Spleen (tissue), 11 donors: ENCODE measurements at regions not wholly inside any gene's neighbourhood (a gene's known extent, or its start where the extent isn't known, plus 50 kb on each side); places are given as distances from the start of the nearest gene placed in this dataset.

ENCODE experiments used
- DNase-seq: peaks from one replicate; pipeline ENCODE4 v3.0.0-alpha.2; 2020
- H3K27ac ChIP-seq, 8 donors: fragments of 200-600 bp; sonication (generic) in 7 of 8; 1 replicate in 4 of 8; 2 replicates in 4 of 8; pipeline versions ENCODE4 v1.5.0 to v1.8.0; 2016 to 2021; ENCODE audit warnings: inconsistent platforms in 4 of 8, mild to moderate bottlenecking in 4 of 8, moderate library complexity in 1 of 8
- H3K27me3 ChIP-seq, 7 donors: fragments of 200-600 bp; sonication (generic) in 6 of 7; replicated peaks in 1 of 7; 1 replicate in 4 of 7; 2 replicates in 3 of 7; pipeline versions ENCODE4 v1.5.0 to v1.8.0; 2016 to 2021; ENCODE audit warnings: inconsistent platforms in 3 of 7, mild to moderate bottlenecking in 1 of 7
- H3K36me3 ChIP-seq, 6 donors: fragments of 200-600 bp; sonication (generic) in 5 of 6; 1 replicate in 4 of 6; 2 replicates in 2 of 6; pipeline versions ENCODE4 v1.5.0 to v1.8.0; 2016 to 2021; ENCODE audit warnings: inconsistent platforms in 2 of 6
- H3K4me1 ChIP-seq, 6 donors: fragments of 200-600 bp; sonication (generic) in 5 of 6; 1 replicate in 3 of 6; 2 replicates in 3 of 6; pipeline versions ENCODE4 v1.5.0 to v1.8.0; 2016 to 2021; ENCODE audit warnings: inconsistent platforms in 3 of 6
- H3K4me3 ChIP-seq, 8 donors: fragments of 200-600 bp; sonication (generic) in 7 of 8; 1 replicate in 4 of 8; 2 replicates in 4 of 8; pipeline versions ENCODE4 v1.5.0 to v1.8.0; 2016 to 2021; ENCODE audit warnings: inconsistent platforms in 4 of 8, mild to moderate bottlenecking in 4 of 8, moderate library complexity in 2 of 8
- H3K9me3 ChIP-seq, 8 donors: fragments of 200-600 bp; sonication (generic) in 7 of 8; 1 replicate in 4 of 8; 2 replicates in 4 of 8; pipeline versions ENCODE4 v1.5.0 to v1.8.0; 2016 to 2021; ENCODE audit warnings: inconsistent platforms in 4 of 8
- CTCF ChIP-seq, 11 experiments: fragments of 200-600 bp in 7 of 11; fragments of 450-650 bp in 4 of 11; sonication (generic) in 4 of 11; IDR thresholded peaks in 8 of 11; conservative IDR thresholded peaks in 3 of 11; 1 replicate in 7 of 11; 2 replicates in 4 of 11; pipeline versions ENCODE4 v1.4.0 to v1.8.0; 2016 to 2021; ENCODE audit warnings: antibody characterized with exemption in 11 of 11, inconsistent platforms in 4 of 11, mild to moderate bottlenecking in 1 of 11
- POLR2A ChIP-seq, 3 donors: fragments of 450-650 bp; IDR thresholded peaks; one replicate each; pipeline ENCODE4 v1.5.1; 2017; ENCODE audit warnings: antibody characterized with exemption in 3 of 3, mild to moderate bottlenecking in 1 of 3
- POLR2AphosphoS5 ChIP-seq, 3 donors: sonication (generic); formaldehyde crosslinking; IDR thresholded peaks; one replicate each; pipeline ENCODE4 v1.5.1; 2017; ENCODE audit warnings: antibody characterized with exemption in 3 of 3
- WGBS, 5 donors: extraction: QIAGEN DNeasy Blood & Tissue Kit in 3 of 5; methylation state at CpG; one replicate each; pipeline versions ENCODE4 v1.1.5 to v1.1.7; 2013 to 2018; 5-methylcytosine and 5-hydroxymethylcytosine counted together
- intact Hi-C: fragments of 100-400 bp; cut with DNase I; formaldehyde crosslinking; loops from one replicate; pipeline ENCODE4 v1.15.0; 2023; ENCODE audit warnings: low total_unique reads
- donor health status: healthy with polysubstance abuse.
- donor health status: DM: no; HTN: no; CAD: no; lungs with moderate emphysema.
- donor health status: DM: no; HTN: no; CAD: no.
- donor health status: Bipolar disorder and iron deficiency.
- donor health status: healthy.
- donor health status: DM: no; HTN: no; CAD: no.
- donor health status: DM: yes; HTN: yes; CAD: no.

- H3K9me3 ChIP-seq = peaks cover 5 to 47% (median 34%) of the 10 kb centered on the region in 8 donors
- no peak for DNase-seq
These were observed 1146.7 kb downstream of the TYW1 start for GRCh38 chr7:68143345-68143744.

GRCh38 chr7:68146983-68147382, 1150.3 kb downstream of the TYW1 start:
- no peaks in the 10 kb centered on the region for H3K27me3 ChIP-seq

More at GRCh38 chr7:68143345-68143744, 1146.7 kb downstream of the TYW1 start:
- no peak overlapping the region for H3K27ac ChIP-seq
- H3K4me1 ChIP-seq = no peaks in the 10 kb centered on the region
- no peak overlapping the region for H3K4me3 ChIP-seq
- intact Hi-C loops = no loop called here
- TF ChIP-seq POLR2AphosphoS5 (IDR thresholded peaks at IDR 0.05) = no peak
- H3K36me3 ChIP-seq = no peaks in the 10 kb centered on the region
- H3K27me3 ChIP-seq = peaks cover 0 to 3% (median 0%) of the 10 kb centered on the region in 7 donors

GRCh38 chr7:68147614-68148238, 1151.1 kb downstream of the TYW1 start:
- Histone ChIP-seq H3K4me3 (no peak overlapping the region), H3K4me1 (no peaks in the 10 kb centered on the region), H3K36me3 (no peaks in the 10 kb centered on the region), H3K27me3 (no peaks in the 10 kb centered on the region), H3K27ac (no peak overlapping the region), H3K9me3 (peaks cover 5 to 35% (median 22%) of the 10 kb centered on the region in 8 donors)
- intact Hi-C loops = no loop called here
- no peak for TF ChIP-seq POLR2A (IDR thresholded peaks at IDR 0.05)
- no peak for TF ChIP-seq CTCF (IDR thresholded peaks at IDR 0.05 in 8 of 11, conservative IDR thresholded peaks at IDR 0.05 in 3 of 11)
- no peak for DNase-seq
- 50 to 81% (median 68%) methylated on average over 3 of the region's 3 CpGs for WGBS, 5 donors

More at GRCh38 chr7:68146983-68147382, 1150.3 kb downstream of the TYW1 start:
- H3K9me3 ChIP-seq = peaks cover 5 to 43% (median 27%) of the 10 kb centered on the region in 8 donors
- no peak for TF ChIP-seq POLR2AphosphoS5 (IDR thresholded peaks at IDR 0.05)
- no peak for TF ChIP-seq POLR2A (IDR thresholded peaks at IDR 0.05)
- TF ChIP-seq CTCF (IDR thresholded peaks at IDR 0.05 in 8 of 11, conservative IDR thresholded peaks at IDR 0.05 in 3 of 11) = no peak
- H3K36me3 ChIP-seq = no peaks in the 10 kb centered on the region
- no peak overlapping the region for H3K4me3 ChIP-seq
- no peaks in the 10 kb centered on the region for H3K4me1 ChIP-seq
- no peak for DNase-seq
- H3K27ac ChIP-seq = no peak overlapping the region
- intact Hi-C loops = no loop called here
- 48 to 89% (median 76%) methylated on average over 1 of the region's 1 CpG for whole genome bisulfite sequencing, 5 donors

- H3K27ac ChIP-seq = no peak overlapping the region
- H3K4me3 ChIP-seq = no peak overlapping the region
- no peak for TF ChIP-seq CTCF (IDR thresholded peaks at IDR 0.05 in 8 of 11, conservative IDR thresholded peaks at IDR 0.05 in 3 of 11)
- TF ChIP-seq POLR2A (IDR thresholded peaks at IDR 0.05) = no peak
- TF ChIP-seq POLR2AphosphoS5 (IDR thresholded peaks at IDR 0.05) = no peak
- no peak for DNase-seq
- WGBS, 5 donors = 32 to 60% (median 54%) methylated on average over 2 of the region's 2 CpGs
- H3K9me3 ChIP-seq = peaks cover 2 to 28% (median 15%) of the 10 kb centered on the region in 8 donors
- intact Hi-C loops = no loop called here
- no peaks in the 10 kb centered on the region for H3K4me1 ChIP-seq
- no peaks in the 10 kb centered on the region for H3K36me3 ChIP-seq
- no peaks in the 10 kb centered on the region for H3K27me3 ChIP-seq
These were observed 1151.8 kb downstream of the TYW1 start for GRCh38 chr7:68148440-68148839.
